GM19438 (cell line): ENCODE measurements at regions not wholly inside any gene's neighbourhood (a gene's known extent, or its start where the extent isn't known, plus 50 kb on each side); places are given as distances from the start of the nearest gene placed in this dataset.
"Not testable (repeated sequence)": the region's sequence is repeated elsewhere in the genome, so short reads cannot be mapped to it uniquely, and the experiment has no call there.

Source experiments
- ATAC-seq: cut with Tn5 transposase; IDR thresholded peaks from one replicate; pipeline ENCODE4 v1.9.1; 2021; ENCODE audit warnings: low read depth; ENCODE audit not compliant: unreplicated experiment

GRCh38 chr9:78892769-78893168 is 595.8 kb downstream of the PSAT1 start:
- ATAC-seq, result no peak

GRCh38 chr9:78893774-78894401 is 597.0 kb downstream of the PSAT1 start:
- no peak for ATAC-seq

GRCh38 chr9:78896479-78896878 is 599.6 kb downstream of the PSAT1 start:
- no peak for ATAC-seq

- ATAC-seq, result no peak
These were observed 601.3 kb downstream of the PSAT1 start for GRCh38 chr9:78898234-78898633.

- ATAC-seq, result no peak
These were observed 602.1 kb downstream of the PSAT1 start for GRCh38 chr9:78899006-78899405.

GRCh38 chr9:78900500-78900899 is 603.6 kb downstream of the PSAT1 start:
- ATAC-seq, result no peak

- no peak for ATAC-seq
These were observed 605.1 kb downstream of the PSAT1 start for GRCh38 chr9:78902051-78902450.

GRCh38 chr9:78903581-78903980 is 606.7 kb downstream of the PSAT1 start:
- no peak for ATAC-seq

GRCh38 chr9:78904686-78905085 is 607.8 kb downstream of the PSAT1 start:
- no peak for ATAC-seq

GRCh38 chr9:78905387-78905786 is 608.5 kb downstream of the PSAT1 start:
- ATAC-seq, result no peak

- no peak for ATAC-seq
These were observed 609.2 kb downstream of the PSAT1 start for GRCh38 chr9:78905986-78906755.

- ATAC-seq, result no peak
These were observed 612.6 kb downstream of the PSAT1 start for GRCh38 chr9:78909566-78909965.

- not testable (repeated sequence) for ATAC-seq
These were observed 620.0 kb downstream of the PSAT1 start for GRCh38 chr9:78916884-78917283.

GRCh38 chr9:78918976-78919375 is 622.1 kb downstream of the PSAT1 start:
- ATAC-seq, result no peak

- no peak for ATAC-seq
These were observed 622.8 kb downstream of the PSAT1 start for GRCh38 chr9:78919701-78920100.

GRCh38 chr9:78921341-78921740 is 624.4 kb downstream of the PSAT1 start:
- ATAC-seq, result no peak

- no peak for ATAC-seq
These were observed 627.2 kb downstream of the PSAT1 start for GRCh38 chr9:78923966-78924659.

GRCh38 chr9:78927099-78927940 is 630.4 kb downstream of the PSAT1 start:
- no peak for ATAC-seq

- ATAC-seq, result no peak
These were observed 631.9 kb downstream of the PSAT1 start for GRCh38 chr9:78928625-78929405.

- no peak for ATAC-seq
These were observed 633.4 kb downstream of the PSAT1 start for GRCh38 chr9:78930281-78930680.
